ENCODE measurements at regions not wholly inside any gene's neighbourhood (a gene's known extent, or its start where the extent isn't known, plus 50 kb on each side); places are given as distances from the start of the nearest gene placed in this dataset.

DNA sequence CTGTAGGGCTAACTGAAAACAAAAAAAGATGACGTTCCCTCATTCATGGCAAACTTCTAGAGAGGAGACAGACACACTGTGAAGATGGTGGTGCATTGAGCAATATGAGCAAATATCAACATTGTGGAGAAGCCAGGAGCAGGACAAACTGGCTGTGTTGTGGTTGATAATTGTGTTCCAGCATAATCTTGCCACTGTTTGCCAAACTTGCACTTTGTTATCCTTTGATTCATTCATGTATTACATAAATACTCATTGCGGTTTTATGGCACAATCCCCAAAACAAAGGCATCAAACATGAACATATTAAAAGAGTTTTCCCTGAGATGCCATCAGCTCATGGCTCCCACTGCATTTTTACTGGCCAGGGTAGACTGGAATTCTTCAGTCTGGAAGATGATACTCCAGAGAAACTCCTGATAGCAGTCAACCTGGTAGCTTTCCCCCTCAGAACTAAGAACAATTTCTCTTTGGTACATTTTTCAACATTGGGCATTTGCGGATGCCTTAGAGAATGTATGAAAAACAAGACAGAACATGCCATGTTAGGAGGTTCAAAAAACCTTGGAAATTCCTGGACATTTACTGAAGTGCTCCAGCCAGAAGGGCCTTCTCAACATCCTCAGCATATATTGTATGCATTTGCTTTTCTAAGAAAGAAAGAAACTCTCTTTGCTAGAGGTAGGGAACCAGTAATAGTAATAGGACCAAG lies 487.4 kb upstream of the CELF4 start:
- no peaks in the 10 kb centered on the region for H3K4me1 ChIP-seq
- WGBS, 2 donors (ENCODE audit: low coverage in 1 of 2): 73 to 80% methylated on average over 3 of the region's 3 CpGs
- no peak for DNase-seq
- intact Hi-C loops (cut with DNase I; ENCODE audit: low total_unique reads): no loop called here
- no peaks in the 10 kb centered on the region for H3K9me3 ChIP-seq
- TF ChIP-seq POLR2AphosphoS5 (IDR thresholded peaks at IDR 0.05): no peak
- no peaks in the 10 kb centered on the region for H3K36me3 ChIP-seq
- no peak overlapping the region for H3K27ac ChIP-seq
- no peaks in the 10 kb centered on the region for H3K27me3 ChIP-seq
- H3K4me3 ChIP-seq: no peak overlapping the region
- in situ Hi-C loops (cut with MboI; ENCODE audit: low pct_ligation_motif_present in 1 of 4, low pct_unique_long_range_greater_than_20kb in 1 of 4, low sequenced_read_pairs in 3 of 4): no loop called here

DNA sequence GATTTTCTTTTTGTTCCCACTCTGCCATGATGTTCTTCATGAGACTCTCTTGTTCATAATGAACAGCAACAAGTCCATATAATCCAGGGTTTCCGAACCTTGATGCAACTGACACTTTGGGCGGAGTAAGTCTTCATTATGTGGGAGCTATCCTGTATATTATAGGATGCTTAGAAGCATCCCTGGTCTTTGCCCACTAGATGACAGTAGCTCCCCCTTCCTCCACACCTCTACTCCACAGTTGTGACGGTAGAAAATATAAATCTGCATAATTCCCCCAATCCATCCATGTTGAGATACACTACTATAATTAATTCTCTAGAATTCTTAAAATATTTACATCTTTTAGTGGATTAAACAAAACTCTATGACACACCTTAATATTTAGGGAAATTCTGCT lies 482.2 kb upstream of the CELF4 start:
- DNase-seq: no peak
- H3K36me3 ChIP-seq: no peaks in the 10 kb centered on the region
- H3K4me3 ChIP-seq: no peak overlapping the region
- H3K27me3 ChIP-seq: no peaks in the 10 kb centered on the region
- WGBS, 2 donors (ENCODE audit: low coverage in 1 of 2): 68 to 74% methylated on average over 3 of the region's 3 CpGs
- no peak overlapping the region for H3K27ac ChIP-seq
- intact Hi-C loops (cut with DNase I; ENCODE audit: low total_unique reads): no loop called here
- TF ChIP-seq, protein P1, sequence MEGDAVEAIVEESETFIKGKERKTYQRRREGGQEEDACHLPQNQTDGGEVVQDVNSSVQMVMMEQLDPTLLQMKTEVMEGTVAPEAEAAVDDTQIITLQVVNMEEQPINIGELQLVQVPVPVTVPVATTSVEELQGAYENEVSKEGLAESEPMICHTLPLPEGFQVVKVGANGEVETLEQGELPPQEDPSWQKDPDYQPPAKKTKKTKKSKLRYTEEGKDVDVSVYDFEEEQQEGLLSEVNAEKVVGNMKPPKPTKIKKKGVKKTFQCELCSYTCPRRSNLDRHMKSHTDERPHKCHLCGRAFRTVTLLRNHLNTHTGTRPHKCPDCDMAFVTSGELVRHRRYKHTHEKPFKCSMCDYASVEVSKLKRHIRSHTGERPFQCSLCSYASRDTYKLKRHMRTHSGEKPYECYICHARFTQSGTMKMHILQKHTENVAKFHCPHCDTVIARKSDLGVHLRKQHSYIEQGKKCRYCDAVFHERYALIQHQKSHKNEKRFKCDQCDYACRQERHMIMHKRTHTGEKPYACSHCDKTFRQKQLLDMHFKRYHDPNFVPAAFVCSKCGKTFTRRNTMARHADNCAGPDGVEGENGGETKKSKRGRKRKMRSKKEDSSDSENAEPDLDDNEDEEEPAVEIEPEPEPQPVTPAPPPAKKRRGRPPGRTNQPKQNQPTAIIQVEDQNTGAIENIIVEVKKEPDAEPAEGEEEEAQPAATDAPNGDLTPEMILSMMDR (IDR thresholded peaks at IDR 0.05): no peak
- TF ChIP-seq POLR2A (IDR thresholded peaks at IDR 0.05): no peak
- TF ChIP-seq EP300 (IDR thresholded peaks at IDR 0.05; ENCODE audit: low read depth): no peak
- no peak for TF ChIP-seq POLR2AphosphoS5 (IDR thresholded peaks at IDR 0.05)
- in situ Hi-C loops (cut with MboI; ENCODE audit: low pct_ligation_motif_present in 1 of 4, low pct_unique_long_range_greater_than_20kb in 1 of 4, low sequenced_read_pairs in 3 of 4): no loop called here
- no peaks in the 10 kb centered on the region for H3K4me1 ChIP-seq
- no peaks in the 10 kb centered on the region for H3K9me3 ChIP-seq

DNA sequence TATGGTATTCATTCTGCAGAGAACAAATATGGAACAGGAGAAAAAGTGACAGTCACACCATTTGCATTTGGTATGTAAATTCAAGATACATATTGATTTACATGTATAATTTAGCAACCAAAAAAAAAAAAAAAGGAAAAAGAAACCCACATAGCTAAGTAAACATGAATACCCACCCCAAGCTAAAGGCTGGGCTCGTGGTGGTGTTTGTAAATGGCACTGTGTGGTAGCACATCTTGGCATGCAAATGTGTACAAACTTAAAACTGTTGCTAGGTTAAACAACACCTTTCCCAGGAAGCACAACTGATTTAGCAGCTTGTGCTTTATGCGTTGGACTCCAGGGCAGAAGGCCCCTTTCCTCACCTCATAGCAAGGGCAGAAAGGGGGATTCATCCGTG lies 481.1 kb upstream of the CELF4 start:
- Histone ChIP-seq H3K36me3 (no peaks in the 10 kb centered on the region), H3K4me1 (no peaks in the 10 kb centered on the region), H3K4me3 (no peak overlapping the region), H3K27ac (no peak overlapping the region), H3K9me3 (no peaks in the 10 kb centered on the region), H3K27me3 (no peaks in the 10 kb centered on the region)
- WGBS, 2 donors (ENCODE audit: low coverage in 1 of 2): 73 to 74% methylated on average over 2 to 3 of the region's 3 CpGs
- intact Hi-C loops (cut with DNase I; ENCODE audit: low total_unique reads): no loop called here
- in situ Hi-C loops (cut with MboI; ENCODE audit: low pct_ligation_motif_present in 1 of 4, low pct_unique_long_range_greater_than_20kb in 1 of 4, low sequenced_read_pairs in 3 of 4): no loop called here
- no peak for DNase-seq
- TF ChIP-seq EP300 (IDR thresholded peaks at IDR 0.05; ENCODE audit: low read depth): no peak
- TF ChIP-seq, protein P1 (IDR thresholded peaks at IDR 0.05): no peak
- TF ChIP-seq POLR2A (IDR thresholded peaks at IDR 0.05): no peak
- TF ChIP-seq POLR2AphosphoS5 (IDR thresholded peaks at IDR 0.05): no peak

DNA sequence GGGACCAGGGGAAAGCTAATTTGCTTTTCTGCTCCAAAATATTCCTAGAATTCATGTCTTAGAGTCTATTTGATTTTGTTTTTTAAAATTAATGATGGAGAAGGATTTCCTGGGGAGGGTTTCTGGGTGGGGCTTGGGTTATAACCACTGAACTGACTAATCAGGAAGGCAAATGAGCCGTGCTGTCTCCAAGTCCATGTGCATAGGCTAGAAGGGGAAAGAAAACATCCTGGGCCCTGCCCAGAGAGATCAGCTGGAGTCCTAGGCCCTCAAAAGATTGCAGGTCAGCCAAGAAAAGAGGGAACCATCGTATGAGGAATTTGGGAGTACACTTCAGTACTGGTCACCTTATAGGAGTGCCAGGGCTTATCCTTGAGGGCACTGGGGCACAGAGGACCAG lies 480.2 kb upstream of the CELF4 start:
- Histone ChIP-seq H3K27me3 (no peaks in the 10 kb centered on the region), H3K4me1 (no peaks in the 10 kb centered on the region), H3K4me3 (no peak overlapping the region), H3K36me3 (no peaks in the 10 kb centered on the region), H3K9me3 (no peaks in the 10 kb centered on the region), H3K27ac (no peak overlapping the region)
- intact Hi-C loops (cut with DNase I; ENCODE audit: low total_unique reads): no loop called here
- in situ Hi-C loops (cut with MboI; ENCODE audit: low pct_ligation_motif_present in 1 of 4, low pct_unique_long_range_greater_than_20kb in 1 of 4, low sequenced_read_pairs in 3 of 4): no loop called here
- TF ChIP-seq POLR2A (IDR thresholded peaks at IDR 0.05): no peak
- WGBS, 2 donors (ENCODE audit: low coverage in 1 of 2): 63% methylated on average over 2 of the region's 2 CpGs; no CpG with 5 or more reads in 1 of the 2 donors
- no peak for DNase-seq

DNA sequence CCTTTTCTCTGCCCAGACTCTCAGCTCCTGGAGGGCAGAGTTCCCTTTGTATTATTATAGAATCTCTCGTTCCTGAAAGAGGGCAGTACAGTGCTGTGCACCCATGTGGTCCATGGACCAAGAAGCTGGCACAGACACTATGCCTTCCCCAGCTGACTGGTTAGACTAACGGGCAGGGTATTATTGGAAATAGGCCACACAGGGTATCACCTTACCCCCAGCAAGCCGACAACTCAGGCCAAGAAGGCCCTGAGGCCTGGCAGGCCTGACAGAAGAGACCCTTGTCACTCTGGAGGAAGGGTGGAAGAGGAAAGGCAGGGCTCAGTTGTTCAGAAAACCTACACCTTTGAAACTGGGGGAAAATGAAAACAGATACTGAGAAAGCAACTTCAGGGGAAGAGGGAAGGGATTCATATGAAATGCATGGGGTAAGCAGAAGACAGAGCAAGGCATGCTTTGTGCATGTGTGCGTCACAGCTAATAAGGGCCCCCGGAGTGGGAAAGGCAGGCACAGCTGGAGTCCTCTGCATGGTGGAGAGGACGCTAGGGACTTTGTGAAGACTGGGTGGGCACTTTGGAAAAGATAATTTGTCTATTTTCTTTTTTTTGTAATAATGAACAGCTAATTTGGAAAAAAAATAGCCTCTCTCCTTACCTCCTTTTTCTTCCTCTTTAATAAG lies 476.8 kb upstream of the CELF4 start:
- no peaks in the 10 kb centered on the region for H3K9me3 ChIP-seq
- no peaks in the 10 kb centered on the region for H3K4me1 ChIP-seq
- intact Hi-C loops (cut with DNase I; ENCODE audit: low total_unique reads): no loop called here
- no peaks in the 10 kb centered on the region for H3K36me3 ChIP-seq
- H3K4me3 ChIP-seq: no peak overlapping the region
- DNase-seq: no peak
- no peaks in the 10 kb centered on the region for H3K27me3 ChIP-seq
- 73 to 81% methylated on average over 3 to 6 of the region's 6 CpGs for WGBS, 2 donors (ENCODE audit: low coverage in 1 of 2)
- TF ChIP-seq POLR2A (IDR thresholded peaks at IDR 0.05) (no peak), POLR2AphosphoS5 (IDR thresholded peaks at IDR 0.05) (no peak), EP300 (IDR thresholded peaks at IDR 0.05; ENCODE audit: low read depth) (no peak)
- TF ChIP-seq, protein P1 (IDR thresholded peaks at IDR 0.05): no peak
- H3K27ac ChIP-seq: no peak overlapping the region
- in situ Hi-C loops (cut with MboI; ENCODE audit: low pct_ligation_motif_present in 1 of 4, low pct_unique_long_range_greater_than_20kb in 1 of 4, low sequenced_read_pairs in 3 of 4): no loop called here
